HG02870 (cell line): ENCODE measurements at regions not wholly inside any gene's neighbourhood (a gene's known extent, or its start where the extent isn't known, plus 50 kb on each side); places are given as distances from the start of the nearest gene placed in this dataset.
"Not testable (repeated sequence)": the region's sequence is repeated elsewhere in the genome, so short reads cannot be mapped to it uniquely, and the experiment has no call there.

ENCODE experiments used
- ATAC-seq: cut with Tn5 transposase; IDR thresholded peaks from one replicate; pipeline ENCODE4 v1.9.1; 2021; ENCODE audit warnings: mild to moderate bottlenecking, moderate library complexity; ENCODE audit not compliant: unreplicated experiment

- no peak for ATAC-seq
Measured at GRCh38 chr14:30417121-30417520, 141.8 kb upstream of the G2E3 start.

DNA sequence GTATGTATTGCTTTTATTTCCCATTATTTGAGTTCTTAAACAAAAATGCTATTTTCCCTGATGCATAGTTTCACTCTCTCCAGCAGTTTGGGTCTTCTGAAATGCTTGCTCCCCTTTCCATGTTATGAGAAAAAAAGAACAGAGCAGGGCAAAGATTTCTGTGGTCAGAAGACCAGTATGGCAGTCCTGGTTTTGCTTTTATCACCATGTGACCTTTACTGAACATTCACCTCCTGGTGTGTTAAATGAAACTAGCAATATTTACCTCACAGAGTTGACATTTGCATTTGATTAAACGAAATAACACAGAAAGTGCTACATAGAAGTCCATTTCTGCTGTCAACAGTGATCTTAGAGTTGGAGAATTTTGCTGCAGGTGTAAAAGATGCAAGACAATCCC is 141.0 kb upstream of the G2E3 start:
- no peak for ATAC-seq

DNA sequence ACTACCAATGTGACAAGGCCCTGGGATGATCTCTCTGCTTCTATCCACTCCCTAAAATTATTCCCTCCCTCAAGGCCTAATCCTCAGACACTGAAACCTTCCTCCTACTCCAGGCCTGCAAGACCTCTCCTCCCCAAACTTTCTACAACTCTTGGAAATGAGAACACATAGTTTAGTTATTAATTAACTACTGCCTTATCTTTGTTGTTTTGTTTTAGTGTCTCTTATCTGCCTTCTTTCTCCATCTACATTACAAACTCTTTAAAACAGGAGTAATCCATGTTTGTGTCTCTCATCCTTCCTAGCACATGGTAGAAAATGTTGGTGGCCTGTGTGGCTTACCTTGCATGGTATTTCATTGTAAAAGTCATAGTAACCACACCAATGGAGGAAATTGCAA is 139.9 kb upstream of the G2E3 start:
- ATAC-seq = no peak

DNA sequence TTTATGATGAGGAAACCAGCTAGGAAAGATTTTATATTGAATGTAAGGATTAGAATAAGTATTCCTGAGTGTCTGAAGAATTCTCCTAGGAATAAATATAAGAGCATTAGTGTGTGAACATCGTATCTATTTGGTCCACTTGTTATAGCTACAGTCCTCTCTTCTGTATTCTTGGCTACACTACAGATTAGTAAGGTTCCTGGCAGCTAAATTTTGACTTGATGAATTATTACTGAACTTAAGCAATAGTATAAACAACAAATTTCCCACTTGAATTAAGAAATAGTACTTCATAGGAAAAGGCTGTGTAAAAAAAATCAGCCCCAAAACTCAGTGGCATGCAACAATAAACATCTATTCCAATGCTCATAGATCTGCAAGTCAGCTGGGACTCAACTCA is 138.4 kb upstream of the G2E3 start:
- no peak for ATAC-seq

GRCh38 chr14:30426463-30426862 is 132.5 kb upstream of the G2E3 start:
- ATAC-seq = no peak

GRCh38 chr14:30427401-30427800 is 131.6 kb upstream of the G2E3 start:
- no peak for ATAC-seq

GRCh38 chr14:30427846-30428245 is 131.1 kb upstream of the G2E3 start:
- ATAC-seq = no peak

DNA sequence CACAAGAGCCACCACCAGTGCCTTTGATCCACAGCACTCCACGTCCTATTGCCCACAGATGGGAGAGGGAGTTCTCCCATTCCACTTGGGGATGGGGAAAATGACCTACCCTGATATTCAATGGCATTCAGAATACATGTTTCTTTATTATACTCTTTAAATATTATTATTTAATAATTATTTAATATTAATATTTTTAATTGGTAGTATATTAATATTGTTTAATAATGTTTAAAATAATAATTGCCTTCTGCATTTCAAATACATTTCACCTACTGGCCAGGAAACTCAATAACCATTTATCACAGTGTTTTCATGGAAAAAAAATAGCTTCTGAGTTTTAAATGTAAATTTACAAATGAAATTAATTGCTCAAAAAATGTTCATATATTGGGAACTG is 127.4 kb upstream of the G2E3 start:
- no peak for ATAC-seq

GRCh38 chr14:30440961-30441360 is 118.0 kb upstream of the G2E3 start:
- no peak for ATAC-seq

GRCh38 chr14:30443368-30444007 is 115.5 kb upstream of the G2E3 start:
- no peak for ATAC-seq

- ATAC-seq = no peak
Measured at GRCh38 chr14:30444451-30444850, 114.5 kb upstream of the G2E3 start.

DNA sequence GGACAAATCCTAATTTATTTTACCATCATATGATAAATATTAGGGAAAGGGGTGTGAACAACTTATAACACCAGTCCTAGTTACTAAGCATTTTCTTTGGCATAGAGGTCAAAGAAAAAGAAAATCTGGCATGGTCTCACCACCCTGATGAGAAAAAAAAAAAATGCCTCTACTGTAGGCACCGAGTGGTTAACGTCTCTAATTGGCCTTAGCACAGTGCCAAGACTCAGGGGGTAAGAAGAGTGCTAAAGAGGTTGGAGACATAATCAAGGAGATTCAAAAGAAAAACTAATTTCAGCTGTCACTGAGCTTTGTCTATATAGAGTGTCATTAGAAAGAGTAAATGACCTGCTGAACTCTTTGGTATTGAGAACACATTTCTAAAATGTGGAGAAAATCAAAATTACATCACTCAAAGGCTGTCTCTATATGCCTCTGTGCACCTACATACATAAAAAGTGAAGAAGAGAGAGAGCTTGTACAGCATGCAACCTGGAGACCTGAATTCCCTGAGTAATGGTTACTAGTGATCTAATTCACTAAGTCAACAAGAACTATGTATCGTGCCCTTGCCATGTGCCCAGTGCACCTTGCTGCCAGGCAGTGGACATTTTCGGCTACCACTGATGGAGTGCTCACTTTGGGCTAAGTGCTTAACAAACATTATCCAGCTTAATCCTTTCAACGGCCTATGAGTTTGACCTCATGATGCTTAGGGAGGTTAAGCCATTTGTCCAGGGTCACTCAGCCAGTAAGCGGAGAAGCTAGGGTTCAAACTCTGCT is 113.8 kb upstream of the G2E3 start:
- no peak for ATAC-seq

- ATAC-seq = no peak
Measured at GRCh38 chr14:30445852-30446251, 113.1 kb upstream of the G2E3 start.

GRCh38 chr14:30450631-30451545 is 108.1 kb upstream of the G2E3 start:
- no peak for ATAC-seq

GRCh38 chr14:30456296-30456695 is 102.7 kb upstream of the G2E3 start:
- no peak for ATAC-seq

DNA sequence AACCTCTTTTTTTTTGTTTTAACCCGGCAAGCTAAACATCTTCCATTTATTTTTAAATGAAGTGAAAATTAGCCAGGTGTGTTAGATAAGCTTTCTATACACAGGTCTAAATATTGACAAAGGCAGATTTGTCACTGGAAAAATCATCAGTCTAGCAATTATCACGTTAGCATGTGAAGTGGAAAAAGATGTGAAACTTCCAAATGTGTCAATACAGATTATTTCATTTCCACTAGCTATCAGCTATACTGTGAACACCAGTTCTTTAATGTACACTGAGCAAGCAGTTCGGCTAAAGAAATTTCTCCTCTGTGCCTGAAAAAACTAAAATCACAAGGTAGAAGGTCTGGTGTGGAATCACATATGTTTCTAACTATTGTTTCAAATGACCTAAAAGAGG is 96.6 kb upstream of the G2E3 start:
- no peak for ATAC-seq

DNA sequence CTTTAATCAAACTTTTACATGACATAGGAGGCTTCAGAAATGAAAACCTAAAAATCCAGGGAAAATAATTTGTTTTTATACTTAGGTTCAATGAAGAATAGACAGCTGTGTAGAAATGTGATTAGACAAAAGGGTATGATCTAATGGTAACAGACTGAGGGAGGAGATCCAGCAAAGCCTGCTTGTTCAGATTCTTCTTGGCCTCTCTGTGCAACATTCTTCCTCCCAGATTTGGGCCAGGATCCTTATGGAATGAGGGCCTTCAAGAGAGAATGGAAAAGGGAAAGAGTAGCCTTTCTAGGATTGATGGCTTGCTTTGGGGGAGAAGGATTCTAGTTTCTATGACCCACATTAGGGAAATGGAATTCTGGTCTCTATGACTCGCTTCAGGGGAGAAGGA is 94.5 kb upstream of the G2E3 start:
- ATAC-seq = no peak

DNA sequence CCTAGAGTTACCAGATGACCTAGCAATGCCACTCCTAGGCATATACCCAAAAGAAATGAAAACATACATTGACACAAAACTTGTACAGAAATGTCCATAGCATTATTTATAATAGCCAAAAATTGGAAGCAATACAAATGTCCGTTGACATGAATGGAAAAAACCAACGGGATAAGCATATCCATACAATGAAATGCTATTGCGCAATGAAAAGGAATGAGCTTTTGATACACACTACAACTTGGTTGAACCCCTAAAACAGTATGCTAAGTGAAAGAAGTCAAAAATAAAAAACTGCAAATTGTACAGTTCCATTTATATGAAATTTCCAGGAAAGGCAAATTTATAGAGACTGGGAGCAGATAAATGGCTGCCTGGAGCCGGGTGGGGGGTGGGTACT is 90.6 kb upstream of the G2E3 start:
- no peak for ATAC-seq

DNA sequence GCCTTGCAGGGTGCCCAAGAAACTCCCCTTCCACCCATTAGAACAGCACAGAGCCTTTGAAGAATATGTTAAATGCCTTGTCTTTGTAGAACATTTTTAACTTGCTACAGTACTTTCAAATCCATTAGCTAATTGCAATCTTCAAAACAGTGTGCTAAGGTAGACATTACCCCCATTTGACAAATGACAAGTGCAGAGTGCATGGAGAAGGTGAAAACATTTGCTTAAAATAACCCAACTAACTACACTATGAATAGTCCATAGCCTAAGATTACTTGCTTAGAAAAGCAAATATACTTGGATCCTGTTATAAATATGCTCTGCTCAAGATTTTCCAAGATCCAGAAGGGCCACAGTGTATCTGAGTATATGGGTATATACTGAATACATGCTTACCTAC is 87.0 kb upstream of the G2E3 start:
- no peak for ATAC-seq

- not testable (repeated sequence) for ATAC-seq
Measured at GRCh38 chr14:30473846-30474696, 84.9 kb upstream of the G2E3 start.

- no peak for ATAC-seq
Measured at GRCh38 chr14:30482276-30482675, 76.7 kb upstream of the G2E3 start.
